Cardiac fibroblast (primary cell): ENCODE measurements at regions not wholly inside any gene's neighbourhood (a gene's known extent, or its start where the extent isn't known, plus 50 kb on each side); places are given as distances from the start of the nearest gene placed in this dataset.

Source experiments
- DNase-seq, 2 donors: peaks; one replicate each; pipeline versions ENCODE4 v3.0.0 to v3.0.0-alpha.2; 2010; ENCODE audit warnings: low read depth in 2 of 2
- H3K4me3 ChIP-seq, 2 donors: replicated peaks in 1 of 2; 1 replicate in 1 of 2; 2 replicates in 1 of 2; pipeline ENCODE4 v1.5.1; 2011; ENCODE audit warnings: low read depth in 2 of 2, low read length in 2 of 2, mild to moderate bottlenecking in 2 of 2, moderate library complexity in 1 of 2
- TF ChIP-seq, protein P1 (sequence below): IDR thresholded peaks from one replicate; pipeline ENCODE4 v1.5.1; 2011; ENCODE audit warnings: low read depth, mild to moderate bottlenecking, low read length, inconsistent platforms

DNA sequence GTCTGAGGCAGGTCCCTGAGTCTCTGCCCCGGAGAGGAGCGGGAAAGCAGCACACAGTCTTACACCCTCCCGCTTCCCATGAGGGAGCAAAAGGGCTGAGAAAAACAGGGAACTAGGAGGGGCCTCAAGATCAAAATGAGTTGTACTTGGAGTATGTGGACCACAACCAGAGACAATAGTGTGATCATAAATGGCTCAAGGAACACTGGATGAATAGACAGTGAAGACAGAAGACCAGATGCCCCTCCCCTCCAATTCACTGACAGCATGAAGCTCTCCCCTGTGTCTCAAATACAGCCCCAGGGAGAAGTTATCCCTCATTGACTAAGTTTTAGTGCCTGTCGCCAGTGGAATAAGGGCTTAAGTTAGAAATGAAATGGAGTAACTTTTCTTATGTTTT lies 191.0 kb downstream of the TFAP2A start:
- TF ChIP-seq, protein P1, sequence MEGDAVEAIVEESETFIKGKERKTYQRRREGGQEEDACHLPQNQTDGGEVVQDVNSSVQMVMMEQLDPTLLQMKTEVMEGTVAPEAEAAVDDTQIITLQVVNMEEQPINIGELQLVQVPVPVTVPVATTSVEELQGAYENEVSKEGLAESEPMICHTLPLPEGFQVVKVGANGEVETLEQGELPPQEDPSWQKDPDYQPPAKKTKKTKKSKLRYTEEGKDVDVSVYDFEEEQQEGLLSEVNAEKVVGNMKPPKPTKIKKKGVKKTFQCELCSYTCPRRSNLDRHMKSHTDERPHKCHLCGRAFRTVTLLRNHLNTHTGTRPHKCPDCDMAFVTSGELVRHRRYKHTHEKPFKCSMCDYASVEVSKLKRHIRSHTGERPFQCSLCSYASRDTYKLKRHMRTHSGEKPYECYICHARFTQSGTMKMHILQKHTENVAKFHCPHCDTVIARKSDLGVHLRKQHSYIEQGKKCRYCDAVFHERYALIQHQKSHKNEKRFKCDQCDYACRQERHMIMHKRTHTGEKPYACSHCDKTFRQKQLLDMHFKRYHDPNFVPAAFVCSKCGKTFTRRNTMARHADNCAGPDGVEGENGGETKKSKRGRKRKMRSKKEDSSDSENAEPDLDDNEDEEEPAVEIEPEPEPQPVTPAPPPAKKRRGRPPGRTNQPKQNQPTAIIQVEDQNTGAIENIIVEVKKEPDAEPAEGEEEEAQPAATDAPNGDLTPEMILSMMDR = no peak
- no peak for DNase-seq
- H3K4me3 ChIP-seq = no peak overlapping the region

DNA sequence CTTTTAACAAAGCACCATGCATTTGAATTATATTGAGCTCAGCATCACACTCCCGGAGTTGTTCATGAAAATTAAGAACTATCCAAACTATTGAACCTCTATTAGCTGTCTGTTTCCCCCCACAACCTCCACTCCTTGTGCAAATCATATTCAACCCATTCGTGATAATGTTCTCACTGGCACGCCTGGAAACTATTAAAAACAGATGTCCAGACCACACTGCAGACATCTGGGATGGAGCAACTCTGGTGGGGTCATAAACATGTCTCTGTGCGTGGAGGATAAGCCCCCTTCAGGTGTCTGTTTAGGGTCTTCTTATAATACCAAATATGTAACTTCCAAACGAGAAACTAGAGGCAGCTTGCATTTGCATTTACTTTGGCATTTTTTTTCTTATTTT lies 193.7 kb downstream of the TFAP2A start:
- DNase-seq = no peak
- TF ChIP-seq, protein P1 = no peak
- H3K4me3 ChIP-seq = no peak overlapping the region

DNA sequence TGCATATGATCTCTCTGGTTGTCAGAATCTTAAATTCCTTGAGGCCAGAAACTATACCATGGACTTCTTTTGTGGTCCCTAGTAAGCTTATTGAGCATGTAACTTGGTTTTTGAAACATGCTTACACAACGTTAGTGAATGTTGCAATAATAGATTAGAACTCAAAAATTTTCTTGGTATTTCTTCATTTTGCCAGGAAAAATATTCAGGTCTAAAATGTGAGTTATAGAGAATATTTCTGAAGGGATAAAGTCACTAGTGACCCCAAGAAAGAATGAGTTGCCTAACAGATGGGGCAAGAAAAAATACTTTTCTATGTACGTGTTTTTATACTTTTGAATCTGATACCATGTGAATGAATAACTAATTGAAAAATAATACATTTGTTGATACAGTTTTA lies 195.4 kb downstream of the TFAP2A start:
- TF ChIP-seq, protein P1 = no peak

DNA sequence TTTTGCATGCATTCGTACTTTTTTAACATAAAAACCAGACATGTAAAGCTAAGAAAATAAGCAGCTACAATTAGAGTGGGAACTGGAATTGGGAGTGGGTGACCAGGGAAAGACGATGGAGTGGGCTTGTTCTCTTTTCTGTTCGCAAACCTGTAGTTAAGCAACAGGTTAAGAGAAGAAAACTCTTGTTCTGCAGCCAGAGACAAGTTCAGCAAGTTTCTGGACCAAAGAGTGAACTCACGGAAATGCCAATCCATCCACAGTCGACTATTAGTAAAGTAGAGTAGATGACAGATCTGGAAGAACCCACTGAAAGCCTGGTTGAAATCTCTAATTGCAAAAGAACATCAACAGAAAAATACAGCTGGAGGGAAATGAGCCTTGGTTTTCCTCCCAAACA lies 197.8 kb downstream of the TFAP2A start:
- H3K4me3 ChIP-seq = no peak overlapping the region
- TF ChIP-seq, protein P1 = no peak
- no peak for DNase-seq

More for the DNA sequence above, 195.4 kb downstream of the TFAP2A start:
- H3K4me3 ChIP-seq = no peak overlapping the region
- DNase-seq = no peak

DNA sequence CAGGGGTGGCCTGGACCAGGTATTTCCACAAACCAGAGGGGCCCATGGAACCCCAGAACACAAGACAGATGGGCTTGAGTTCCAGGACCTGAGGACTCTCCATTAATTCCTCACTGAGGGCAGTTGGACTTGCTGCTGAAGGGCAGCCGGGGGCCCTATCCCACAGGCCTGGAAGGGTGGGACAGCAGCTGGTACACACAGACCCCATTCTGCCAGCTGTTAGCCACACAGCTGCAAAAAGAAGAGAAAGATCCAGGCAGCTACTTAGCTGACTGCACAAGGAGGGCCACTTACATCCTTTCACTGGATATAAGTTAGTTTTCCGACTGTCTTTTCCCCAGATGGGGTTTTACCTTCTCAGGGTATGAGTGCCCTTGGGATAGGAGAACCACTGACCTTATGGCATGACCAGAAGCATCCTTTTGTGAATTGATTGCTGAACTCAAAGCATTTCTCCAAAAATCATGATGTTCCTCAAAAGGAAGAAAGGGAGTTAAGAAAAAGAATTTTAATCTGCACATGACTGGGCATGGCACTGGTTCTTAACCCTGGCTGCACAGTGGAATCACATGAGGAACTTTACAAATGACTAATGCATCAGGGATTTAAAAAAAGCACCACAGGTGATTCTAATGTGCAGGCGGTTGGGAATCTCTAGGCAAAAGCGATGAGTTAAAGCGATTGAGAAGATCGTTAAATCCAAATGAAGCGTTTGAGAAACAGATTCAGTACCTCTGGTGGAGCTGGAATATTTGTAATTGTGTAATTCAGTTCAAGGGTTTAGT lies 199.4 kb downstream of the TFAP2A start:
- H3K4me3 ChIP-seq = no peak overlapping the region
- TF ChIP-seq, protein P1 = no peak
- DNase-seq = no peak

DNA sequence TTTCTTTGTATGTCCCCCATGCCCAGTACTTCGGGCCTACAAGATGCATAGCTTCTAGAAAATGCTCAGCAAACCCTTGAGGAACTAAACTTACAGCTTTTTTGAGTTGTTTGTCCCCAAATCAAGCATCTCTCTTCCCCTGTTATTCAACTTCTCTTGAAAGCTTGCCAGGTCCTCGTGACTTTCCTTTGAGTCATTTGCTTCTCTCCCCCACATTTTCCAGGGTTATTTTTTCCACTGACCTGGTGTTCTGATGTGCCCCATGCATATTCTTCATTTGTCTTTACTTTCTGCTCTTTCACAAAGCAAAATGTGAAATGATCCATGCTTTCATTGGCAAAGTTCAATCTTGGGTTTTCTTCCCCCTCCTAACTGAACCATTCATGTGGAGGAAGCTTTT lies 204.8 kb downstream of the TFAP2A start:
- TF ChIP-seq, protein P1 = no peak
- peak; percentile 0 to 2 for DNase-seq
- no peak overlapping the region for H3K4me3 ChIP-seq

DNA sequence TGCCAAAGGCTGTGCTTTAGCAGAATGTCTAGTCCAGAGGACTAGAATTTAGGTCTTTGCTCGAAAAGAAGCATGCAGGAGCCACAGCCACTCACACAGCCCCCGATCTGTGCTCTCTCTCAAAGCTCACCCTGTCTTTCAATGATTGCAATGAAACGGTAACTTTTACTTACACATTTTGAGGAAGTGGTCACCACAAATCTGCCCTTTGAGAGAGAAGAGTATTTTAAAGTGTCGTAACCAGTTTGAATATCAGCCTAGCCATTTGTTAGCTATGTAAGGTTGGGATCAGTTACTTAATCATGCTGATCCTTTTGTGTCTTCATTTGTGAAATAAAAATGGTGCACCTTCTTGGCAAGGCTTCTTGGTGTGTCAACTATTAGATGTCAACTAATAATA lies 209.0 kb downstream of the TFAP2A start:
- no peak overlapping the region for H3K4me3 ChIP-seq
- TF ChIP-seq, protein P1 = no peak
- no peak for DNase-seq
